PC-3 (cell line): ENCODE measurements at regions not wholly inside any gene's neighbourhood (a gene's known extent, or its start where the extent isn't known, plus 50 kb on each side); places are given as distances from the start of the nearest gene placed in this dataset.

Experiments
- ATAC-seq: fragments of 200-7000 bp; cut with Tn5 transposase; 2 replicates; pipeline ENCODE4 v1.9.1; 2020; ENCODE audit warnings: mild to moderate bottlenecking, moderate library complexity
- BruUV-seq: library from RNA; stranded (reverse); fragments of 400-500 nt; replicated peaks from 2 replicates; lab custom pipeline; 2021; lab: Mats Ljungman, UMichigan
- CTCF ChIA-PET: fragments of 300-600 bp; sonication (Branson Sonifier 250); formaldehyde crosslinking; loops from one replicate; lab custom pipeline; 2022; ENCODE audit warnings: antibody characterized with exemption; lab: Charles Lee
- POLR2A ChIA-PET: fragments of 300-600 bp; sonication (Branson Sonifier 250); formaldehyde crosslinking; loops from one replicate; lab custom pipeline; 2022; ENCODE audit warnings: antibody characterized with exemption; ENCODE audit not compliant: unreplicated experiment; lab: Charles Lee
- DNase-seq: peaks from one replicate; pipeline ENCODE4 v3.0.0-alpha.2; 2015
- H2AFZ ChIP-seq: fragments of 300-600 bp; sonication (generic); 2 replicates; pipeline ENCODE4 v1.6.0; 2016; ENCODE audit warnings: antibody characterized with exemption, low read length
- H3F3A ChIP-seq: fragments of 300-600 bp; sonication (generic); one replicate; pipeline ENCODE4 v1.6.0; 2017; ENCODE audit warnings: antibody characterized with exemption, low read length, control low read depth, mild to moderate bottlenecking; ENCODE audit not compliant: unreplicated experiment
- H3K27ac ChIP-seq: fragments of 300-600 bp; sonication (generic); 2 replicates; pipeline ENCODE4 v1.5.1; 2016; ENCODE audit warnings: mild to moderate bottlenecking, low read length
- H3K27me3 ChIP-seq: fragments of 300-600 bp; sonication (generic); 2 replicates; pipeline ENCODE4 v1.6.1; 2016; ENCODE audit warnings: low read length, mixed read lengths
- H3K36me3 ChIP-seq: fragments of 300-600 bp; sonication (generic); 2 replicates; pipeline ENCODE4 v1.6.1; 2016; ENCODE audit warnings: low read depth, mixed run types, low read length, mixed read lengths
- H3K4me1 ChIP-seq: fragments of 300-600 bp; sonication (generic); 2 replicates; pipeline ENCODE4 v1.5.1; 2016; ENCODE audit warnings: low read length; ENCODE audit not compliant: insufficient read depth
- H3K4me2 ChIP-seq: fragments of 300-600 bp; sonication (generic); 2 replicates; pipeline ENCODE4 v1.6.0; 2016; ENCODE audit warnings: low read length
- H3K4me3 ChIP-seq: fragments of 300-600 bp; sonication (generic); 2 replicates; pipeline ENCODE4 v1.5.1; 2016; ENCODE audit warnings: mild to moderate bottlenecking, low read length, mixed read lengths
- H3K79me2 ChIP-seq: fragments of 300-600 bp; sonication (generic); 2 replicates; pipeline ENCODE4 v1.6.1; 2017; ENCODE audit warnings: low read length, mixed read lengths
- H3K9ac ChIP-seq: fragments of 300-600 bp; sonication (generic); 2 replicates; pipeline ENCODE4 v1.6.0; 2016; ENCODE audit warnings: mild to moderate bottlenecking, low read length
- H3K9me2 ChIP-seq: fragments of 300-600 bp; sonication (generic); replicated peaks from 2 replicates; pipeline ENCODE4 v1.6.1; 2016; ENCODE audit warnings: mixed run types, low read length, mixed read lengths
- H3K9me3 ChIP-seq: fragments of 300-600 bp; sonication (generic); 2 replicates; pipeline ENCODE4 v1.6.1; 2016; ENCODE audit warnings: low read length, mixed read lengths
- H4K20me1 ChIP-seq: fragments of 300-600 bp; sonication (generic); 2 replicates; pipeline ENCODE4 v1.6.1; 2016; ENCODE audit warnings: low read length, mixed read lengths
- CTCF ChIP-seq: fragments of 300-600 bp; sonication (generic); conservative IDR thresholded peaks from 2 replicates; pipeline ENCODE4 v1.5.1; 2017; ENCODE audit warnings: antibody characterized with exemption, low read depth, mild to moderate bottlenecking, low read length
- EZH2 ChIP-seq: fragments of 300-600 bp; sonication (generic); IDR thresholded peaks from one replicate; pipeline ENCODE4 v1.6.1; 2017; ENCODE audit warnings: antibody characterized with exemption, mild to moderate bottlenecking, low read length; ENCODE audit not compliant: unreplicated experiment
- EZH2phosphoT487 ChIP-seq: fragments of 300-600 bp; sonication (generic); IDR thresholded peaks from 2 replicates; pipeline ENCODE4 v1.6.1; 2018; ENCODE audit warnings: mild to moderate bottlenecking, antibody characterized with exemption, low read length, borderline replicate concordance
- intact Hi-C: fragments of 100-400 bp; cut with micrococcal nuclease; formaldehyde crosslinking; loops from 2 replicates; pipeline ENCODE4 v1.9.0; 2023

GRCh38 chr1:112079446-112079845 lies 90.0 kb upstream of the KCND3 start:
- ATAC-seq, result no peak
- H3K4me3 ChIP-seq, result no peak overlapping the region
- H2AFZ ChIP-seq, result no peak overlapping the region
- no peak for DNase-seq
- TF ChIP-seq EZH2phosphoT487 (no peak), EZH2 (no peak), CTCF (no peak)
- intact Hi-C loops, result no loop called here
- CTCF ChIA-PET, result no interaction called here
- H3K9me3 ChIP-seq, result no peaks in the 10 kb centered on the region
- H3K27me3 ChIP-seq, result peaks cover 15% of the 10 kb centered on the region
- POLR2A ChIA-PET, result no interaction called here
- no peaks in the 10 kb centered on the region for H3F3A ChIP-seq
- H3K4me2 ChIP-seq, result no peak overlapping the region
- no peaks in the 10 kb centered on the region for H3K4me1 ChIP-seq
- no peak overlapping the region for H3K27ac ChIP-seq
- H3K9ac ChIP-seq, result no peak overlapping the region
- no peaks in the 10 kb centered on the region for H3K79me2 ChIP-seq
- no peaks in the 10 kb centered on the region for H3K9me2 ChIP-seq
- BruUV-seq, result no TSS peak
- no peaks in the 10 kb centered on the region for H3K36me3 ChIP-seq
- no peaks in the 10 kb centered on the region for H4K20me1 ChIP-seq

GRCh38 chr1:112083487-112083886 lies 94.0 kb upstream of the KCND3 start:
- H3K4me2 ChIP-seq, result no peak overlapping the region
- H3K79me2 ChIP-seq, result no peaks in the 10 kb centered on the region
- H3K27me3 ChIP-seq, result peaks cover 26% of the 10 kb centered on the region
- H3K4me1 ChIP-seq, result no peaks in the 10 kb centered on the region
- H4K20me1 ChIP-seq, result no peaks in the 10 kb centered on the region
- no peaks in the 10 kb centered on the region for H3F3A ChIP-seq
- BruUV-seq, result no TSS peak
- intact Hi-C loops, result no loop called here
- H3K9me2 ChIP-seq, result no peaks in the 10 kb centered on the region
- H3K36me3 ChIP-seq, result no peaks in the 10 kb centered on the region
- POLR2A ChIA-PET, result no interaction called here
- no peak for TF ChIP-seq EZH2phosphoT487
- TF ChIP-seq EZH2, result no peak
- no peak for TF ChIP-seq CTCF
- no peaks in the 10 kb centered on the region for H3K9me3 ChIP-seq
- H3K4me3 ChIP-seq, result no peak overlapping the region
- no peak overlapping the region for H3K27ac ChIP-seq
- H3K9ac ChIP-seq, result no peak overlapping the region
- peak; percentile 42 for DNase-seq
- ATAC-seq, result no peak
- no peak overlapping the region for H2AFZ ChIP-seq
- CTCF ChIA-PET, result no interaction called here

GRCh38 chr1:112092656-112093371 lies 103.3 kb upstream of the KCND3 start:
- intact Hi-C loops, result no loop called here
- no peaks in the 10 kb centered on the region for H3K79me2 ChIP-seq
- DNase-seq, result no peak
- H3K27ac ChIP-seq, result no peak overlapping the region
- H2AFZ ChIP-seq, result no peak overlapping the region
- H3K4me3 ChIP-seq, result no peak overlapping the region
- H3K4me1 ChIP-seq, result no peaks in the 10 kb centered on the region
- TF ChIP-seq EZH2phosphoT487 (no peak), CTCF (no peak), EZH2 (no peak)
- H3K9ac ChIP-seq, result no peak overlapping the region
- H3K27me3 ChIP-seq, result peaks cover 22% of the 10 kb centered on the region
- no peaks in the 10 kb centered on the region for H4K20me1 ChIP-seq
- H3K9me3 ChIP-seq, result no peaks in the 10 kb centered on the region
- no peaks in the 10 kb centered on the region for H3K36me3 ChIP-seq
- BruUV-seq, result no TSS peak
- H3F3A ChIP-seq, result no peaks in the 10 kb centered on the region
- H3K4me2 ChIP-seq, result no peak overlapping the region
- no peaks in the 10 kb centered on the region for H3K9me2 ChIP-seq
- ChIA-PET CTCF (no interaction called here), POLR2A (no interaction called here)
- no peak for ATAC-seq
